ENCODE measurements at regions not wholly inside any gene's neighbourhood (a gene's known extent, or its start where the extent isn't known, plus 50 kb on each side); places are given as distances from the start of the nearest gene placed in this dataset.

- DNase-seq, result no peak
Observed at GRCh38 chr9:108322326-108323098, 533.3 kb downstream of the ACTL7B start.

DNA sequence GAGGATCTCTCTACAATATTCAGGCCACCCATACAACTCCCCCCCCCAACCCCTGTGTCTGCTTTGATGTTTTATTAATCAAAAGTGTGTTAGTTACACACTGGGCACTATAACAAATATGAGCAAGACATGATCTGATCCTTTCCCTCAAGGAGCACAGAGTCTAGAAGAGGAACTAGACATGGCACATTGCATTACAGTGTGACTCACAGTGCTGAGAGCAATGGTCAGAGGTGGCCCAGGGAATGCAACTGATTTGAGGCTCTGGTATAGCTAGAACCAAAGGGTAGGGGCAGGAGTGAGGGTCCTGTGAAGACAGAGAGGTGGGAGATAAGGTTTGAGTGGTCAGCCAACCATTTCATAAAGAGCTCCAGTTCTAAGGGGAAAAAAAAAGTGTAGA lies 539.2 kb downstream of the ACTL7B start:
- no peak for DNase-seq

- DNase-seq, result no peak
Observed at GRCh38 chr9:108316066-108316465, 539.7 kb downstream of the ACTL7B start.

- DNase-seq, result no peak
Observed at GRCh38 chr9:108311745-108312144, 544.0 kb downstream of the ACTL7B start.

DNA sequence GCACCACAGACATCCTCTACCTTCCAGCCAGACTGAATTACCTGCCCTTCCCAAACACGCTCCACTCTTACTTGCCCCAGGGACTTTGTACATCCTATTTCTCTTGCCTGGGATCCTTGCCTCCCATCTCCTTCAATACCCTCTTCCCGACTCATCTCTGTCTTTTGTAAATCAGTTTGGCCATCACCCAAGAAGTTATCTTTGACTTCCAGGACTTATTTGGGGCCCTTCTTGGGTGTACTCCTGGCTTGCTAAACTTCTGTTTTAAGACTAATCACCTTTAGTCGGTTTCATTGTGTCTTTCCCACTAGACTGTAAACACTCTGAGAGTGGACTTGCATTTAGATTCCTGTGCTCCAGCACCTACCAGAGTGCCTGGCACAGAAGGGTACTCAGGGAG lies 545.6 kb downstream of the ACTL7B start:
- DNase-seq, result no peak

DNA sequence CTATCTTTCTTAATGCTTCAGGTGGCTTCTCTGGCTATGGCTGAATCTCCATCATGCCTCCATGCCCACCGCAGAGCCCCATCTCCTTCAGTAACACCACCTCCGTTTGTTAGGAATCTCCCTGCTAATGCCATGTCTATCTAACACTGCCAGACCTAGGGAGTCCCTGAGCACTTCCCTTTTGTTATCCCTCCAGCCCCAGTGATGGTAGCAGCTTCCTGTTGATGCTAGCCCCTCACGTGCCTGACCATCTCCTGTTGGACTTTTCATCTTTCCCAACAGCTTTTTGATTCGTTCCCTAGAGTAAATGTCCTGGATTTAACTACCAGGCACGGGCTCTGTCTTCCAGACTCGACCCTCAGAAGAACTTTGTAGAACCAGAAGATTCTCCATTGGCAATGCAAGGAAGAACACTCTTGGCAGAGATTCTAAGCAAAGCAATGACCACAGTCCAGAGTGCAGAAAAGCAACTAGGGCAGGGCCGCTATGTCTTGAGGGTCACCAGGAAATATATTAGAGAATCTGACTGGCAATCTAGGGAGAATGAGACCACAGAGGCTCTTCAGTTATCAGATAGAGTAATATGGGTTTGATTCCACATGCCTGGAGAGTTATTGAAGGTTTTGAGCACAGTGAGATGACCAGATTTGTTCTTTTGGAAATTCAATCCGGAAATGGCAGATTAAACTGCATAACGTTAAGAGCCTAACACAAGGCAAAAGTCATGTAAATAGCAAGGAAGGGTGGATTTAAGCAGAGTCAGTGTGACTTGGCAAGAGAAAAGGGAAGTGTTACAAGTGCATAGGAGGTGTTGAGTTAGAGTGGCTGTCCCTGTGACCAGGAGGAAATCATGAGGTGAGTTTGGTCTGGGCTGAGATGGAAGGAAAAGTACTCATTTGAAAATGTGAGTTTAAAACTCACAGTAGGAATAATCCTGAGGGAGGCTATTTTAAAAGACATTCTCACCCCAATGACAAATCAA lies 555.2 kb downstream of the ACTL7B start:
- no peak for DNase-seq

- DNase-seq, result no peak
Observed at GRCh38 chr9:108297073-108297472, 558.7 kb downstream of the ACTL7B start.

GRCh38 chr9:108296056-108296455 lies 559.7 kb downstream of the ACTL7B start:
- no peak for DNase-seq

- DNase-seq, result no peak
Observed at GRCh38 chr9:108291586-108291932, 564.2 kb downstream of the ACTL7B start.

- no peak for DNase-seq
Observed at GRCh38 chr9:108290839-108291585, 564.8 kb downstream of the ACTL7B start.

DNA sequence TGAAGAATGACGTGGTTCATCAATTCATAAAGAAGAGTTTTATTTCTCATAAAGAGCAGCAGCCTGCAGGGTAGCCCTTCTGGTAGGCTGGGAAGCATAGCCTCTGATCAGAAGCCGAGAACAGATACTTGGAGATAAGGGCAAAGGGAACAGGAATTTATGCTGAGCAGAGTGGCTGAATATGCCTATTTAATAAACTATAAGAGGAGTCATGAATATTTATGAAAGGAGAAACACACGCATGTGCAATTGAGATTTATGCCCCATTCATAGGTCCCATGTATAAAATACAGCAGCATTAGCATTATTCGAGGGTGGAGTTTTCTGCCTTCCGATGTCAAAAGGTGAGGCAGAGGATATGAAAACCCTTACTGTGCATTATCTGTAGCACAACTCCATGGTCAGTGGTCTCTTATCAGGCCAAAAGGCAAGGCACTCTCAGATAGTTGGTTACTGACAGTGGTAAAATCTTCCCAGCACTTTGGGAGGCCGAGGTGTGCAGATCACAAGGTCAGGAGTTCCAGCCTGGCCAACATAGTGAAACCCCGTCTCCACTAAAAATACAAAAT lies 569.1 kb downstream of the ACTL7B start:
- DNase-seq, result no peak

- no peak for DNase-seq
Observed at GRCh38 chr9:108283696-108284095, 572.1 kb downstream of the ACTL7B start.

DNA sequence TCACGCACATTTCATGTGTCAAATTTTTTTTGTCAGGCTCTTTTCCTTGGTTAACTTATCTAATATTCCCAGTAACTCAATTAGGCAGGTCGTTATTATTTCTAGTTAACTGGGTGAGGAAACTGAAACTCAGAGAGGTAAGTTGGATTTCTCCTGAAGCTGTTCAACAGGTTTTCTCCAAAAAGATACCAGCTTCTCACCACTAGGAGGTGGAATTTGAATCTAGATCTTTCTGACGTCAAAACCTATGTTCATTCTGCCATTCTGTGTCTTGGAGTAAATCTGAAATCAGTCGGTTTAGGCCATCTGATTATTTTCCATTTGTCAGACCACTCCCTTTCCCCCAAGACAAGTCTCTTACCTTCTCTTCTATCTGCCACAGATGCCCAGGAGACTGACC lies 572.9 kb downstream of the ACTL7B start:
- DNase-seq, result no peak

GRCh38 chr9:108281696-108282095 lies 574.1 kb downstream of the ACTL7B start:
- DNase-seq, result no peak

- no peak for DNase-seq
Observed at GRCh38 chr9:108278341-108278740, 577.4 kb downstream of the ACTL7B start.

DNA sequence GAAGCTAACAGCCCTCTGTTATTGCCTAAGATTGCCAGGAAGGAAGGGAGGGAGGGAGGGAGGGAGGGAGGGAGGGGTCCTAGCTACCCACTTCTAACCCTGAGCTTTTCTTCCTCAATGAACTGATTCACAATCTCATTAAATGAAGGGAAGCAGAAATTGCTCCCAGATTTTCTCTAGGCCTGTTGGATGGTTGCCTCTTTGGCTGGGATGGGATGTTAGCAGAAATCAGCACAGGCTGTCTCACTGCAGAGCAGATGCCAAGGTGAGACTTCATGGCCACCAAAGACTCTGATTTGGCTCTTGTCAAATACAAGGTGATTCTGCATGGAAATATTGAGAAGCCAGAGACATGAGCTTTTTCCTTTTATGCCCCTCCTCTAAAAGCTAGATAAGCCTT lies 578.6 kb downstream of the ACTL7B start:
- DNase-seq, result no peak

DNA sequence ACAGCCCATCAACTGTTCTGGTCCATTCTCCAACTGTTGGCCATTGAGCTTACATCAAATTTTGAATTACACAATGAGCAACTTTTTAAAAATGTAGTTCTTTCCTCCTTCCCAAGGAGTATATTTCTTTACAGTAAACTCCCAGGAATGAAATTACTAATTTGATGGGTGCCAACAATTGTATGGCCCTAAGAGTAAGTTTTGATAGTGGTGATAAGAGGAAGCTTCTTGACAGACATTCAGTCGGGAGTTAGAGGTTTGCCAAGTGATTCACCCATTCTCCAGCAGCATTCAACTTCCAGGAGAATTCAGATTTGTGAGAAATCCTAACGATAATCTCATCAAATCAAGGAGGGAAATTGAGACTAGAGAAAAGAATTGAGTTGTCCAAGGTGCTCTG lies 579.9 kb downstream of the ACTL7B start:
- no peak for DNase-seq

DNA sequence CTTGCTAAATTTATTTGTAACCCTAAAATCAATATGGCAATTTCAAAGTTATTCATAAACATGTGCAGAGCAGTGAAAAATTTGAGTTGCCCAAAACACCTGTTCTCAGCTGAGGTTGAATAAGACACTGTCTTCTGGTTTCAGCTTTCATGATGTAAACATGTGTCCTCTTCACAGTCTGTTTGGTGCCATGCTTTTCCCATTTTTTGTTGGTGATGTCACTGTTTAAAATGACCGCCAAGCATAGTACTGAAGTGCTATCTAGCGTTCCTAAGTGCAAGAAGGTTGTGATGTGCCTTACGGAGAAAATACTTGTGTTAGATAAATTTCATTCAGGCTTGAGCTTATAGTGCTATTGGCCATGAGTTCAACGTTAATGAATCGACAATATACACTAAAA lies 580.8 kb downstream of the ACTL7B start:
- DNase-seq, result no peak

DNA sequence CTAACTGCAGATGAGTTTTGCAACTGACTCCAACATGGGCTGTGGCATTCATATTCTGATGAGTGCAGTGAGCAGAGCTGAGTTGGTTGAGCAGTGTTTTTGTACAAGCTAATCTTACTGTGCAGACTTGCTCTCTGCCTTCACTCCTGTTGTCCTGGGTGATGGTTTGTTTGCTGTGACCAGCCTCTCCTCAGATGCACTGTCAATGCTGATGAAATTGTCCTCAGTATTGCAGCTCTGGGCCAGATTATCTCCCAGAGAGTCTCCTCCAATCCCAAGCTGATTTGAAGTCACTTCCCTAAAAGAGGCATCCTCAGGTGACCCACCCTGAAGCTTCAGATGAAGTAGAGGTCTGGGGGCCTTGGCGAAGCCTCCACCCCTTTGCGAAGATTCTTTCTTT lies 581.8 kb downstream of the ACTL7B start:
- no peak for DNase-seq

DNA sequence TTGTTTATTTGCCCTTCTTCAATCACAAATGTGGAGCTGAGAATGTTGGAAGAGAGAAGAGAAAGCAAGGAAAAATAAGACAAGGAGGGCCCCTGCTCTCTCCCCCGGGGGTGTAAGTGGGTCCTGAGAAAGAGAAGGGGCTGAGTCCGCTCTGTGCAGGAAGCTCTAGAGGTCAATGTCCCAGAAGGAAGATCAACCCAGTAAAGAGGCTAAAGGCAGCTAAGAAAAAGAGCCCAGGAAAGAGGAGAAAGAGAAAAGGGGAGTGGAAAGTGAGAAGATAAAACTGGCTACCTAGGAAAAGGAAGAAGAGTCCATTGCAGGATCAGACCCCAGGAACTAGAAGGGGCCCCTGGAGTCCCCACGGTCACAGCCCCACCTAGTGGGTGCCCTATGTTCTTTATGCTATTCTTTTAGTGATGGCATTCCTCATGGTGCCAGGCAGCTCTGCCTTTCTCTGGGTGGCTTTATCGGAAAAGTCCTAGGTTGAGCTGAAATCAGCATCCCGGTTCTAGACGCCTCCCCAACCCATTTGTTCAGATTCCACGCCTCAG lies 583.4 kb downstream of the ACTL7B start:
- no peak for DNase-seq

DNA sequence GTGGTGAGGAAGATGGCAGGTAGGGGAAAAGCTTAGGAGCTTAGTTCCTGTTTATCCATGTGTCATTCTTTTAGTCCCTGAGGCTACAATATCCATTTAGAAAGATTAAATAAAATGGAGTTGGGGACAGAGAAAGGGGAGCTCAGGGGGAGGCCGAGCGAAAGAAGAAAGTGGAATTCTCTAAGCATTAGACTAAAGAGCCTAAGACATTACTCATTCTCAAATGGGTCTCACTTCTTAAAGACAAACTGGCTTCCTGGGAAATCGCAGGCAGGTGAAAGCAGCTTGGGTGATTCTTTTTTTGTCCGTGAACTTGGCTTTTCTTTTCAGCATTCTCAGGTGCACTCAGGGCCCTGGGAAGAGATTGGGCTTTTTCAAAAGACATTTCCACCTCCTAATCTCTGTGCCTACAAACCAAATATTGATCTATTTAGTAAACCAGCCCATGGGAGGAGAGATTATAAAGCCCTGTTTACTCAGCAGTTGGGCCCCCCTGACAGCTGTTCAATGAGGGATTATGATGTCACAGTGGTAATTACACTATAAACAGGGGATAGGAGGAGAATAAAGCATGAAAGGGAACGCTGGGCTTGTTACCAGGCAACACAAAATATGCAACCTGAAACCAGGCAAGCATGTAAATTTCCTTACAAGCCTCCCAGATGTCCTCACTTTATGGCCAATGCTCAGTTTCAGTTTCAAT lies 584.0 kb downstream of the ACTL7B start:
- no peak for DNase-seq

- no peak for DNase-seq
Observed at GRCh38 chr9:108271236-108271635, 584.5 kb downstream of the ACTL7B start.
